NCI-H146 (cell line): ENCODE measurements at regions not wholly inside any gene's neighbourhood (a gene's known extent, or its start where the extent isn't known, plus 50 kb on each side); places are given as distances from the start of the nearest gene placed in this dataset.

ENCODE experiments used
- DNase-seq: peaks from one replicate; lab custom pipeline; 2025; lab: John Stamatoyannopoulos, UW

DNA sequence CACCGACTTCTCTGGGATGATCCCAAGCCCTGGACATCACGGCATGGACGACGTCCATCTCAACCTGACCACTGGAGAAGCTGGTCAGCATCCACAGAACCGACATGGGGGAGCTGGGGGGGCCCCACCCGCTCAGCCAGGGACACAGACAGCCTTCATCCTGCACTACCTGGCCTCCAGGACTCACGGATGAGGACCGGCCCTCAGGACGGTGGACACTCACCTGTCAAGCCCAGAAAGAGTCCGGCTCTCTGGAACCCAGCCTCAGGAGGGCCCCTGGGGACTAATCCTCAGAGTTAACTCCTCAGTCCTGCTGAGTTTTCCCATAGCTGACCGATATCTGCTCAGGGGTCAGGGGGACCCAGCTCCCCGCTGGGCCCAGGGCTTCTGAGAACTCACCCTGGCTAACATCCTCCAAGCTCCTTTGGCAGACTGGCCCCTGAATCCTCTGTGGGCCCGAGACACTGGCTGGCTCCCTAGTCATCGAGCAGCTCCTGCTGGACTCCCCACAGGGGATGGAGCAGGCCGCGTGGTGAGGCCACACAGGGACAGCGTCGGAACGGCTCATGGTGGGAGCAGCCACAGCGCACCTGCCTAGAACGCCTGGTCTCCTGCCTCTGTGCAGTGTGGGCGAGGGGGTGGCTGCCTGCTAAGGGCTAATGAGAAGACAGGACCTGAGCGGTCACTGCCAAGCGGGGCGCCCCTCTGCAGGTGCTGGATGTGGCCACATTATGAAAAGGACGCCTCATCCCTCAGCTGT, 649.2 kb downstream of the BRD1 start:
- DNase-seq: no peak

DNA sequence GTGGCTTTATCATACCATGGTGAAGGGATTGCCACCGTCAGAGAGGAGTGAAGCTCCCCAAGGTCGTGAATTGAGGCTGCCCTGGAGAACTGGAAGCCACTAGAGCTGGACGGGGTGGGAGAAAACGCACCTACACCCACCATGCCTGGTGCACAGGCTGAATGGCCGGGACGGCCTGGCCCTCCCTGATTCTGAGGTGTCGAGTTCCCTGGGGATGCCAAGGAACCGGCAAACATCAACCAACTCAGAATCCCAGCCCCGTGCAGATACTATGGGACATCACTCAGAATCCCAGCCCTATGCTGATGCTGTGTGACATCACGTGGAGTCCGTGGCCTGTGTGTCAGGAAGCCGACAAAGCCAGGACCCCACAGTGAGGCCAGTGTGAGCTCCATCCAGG, 650.0 kb downstream of the BRD1 start:
- DNase-seq: no peak

DNA sequence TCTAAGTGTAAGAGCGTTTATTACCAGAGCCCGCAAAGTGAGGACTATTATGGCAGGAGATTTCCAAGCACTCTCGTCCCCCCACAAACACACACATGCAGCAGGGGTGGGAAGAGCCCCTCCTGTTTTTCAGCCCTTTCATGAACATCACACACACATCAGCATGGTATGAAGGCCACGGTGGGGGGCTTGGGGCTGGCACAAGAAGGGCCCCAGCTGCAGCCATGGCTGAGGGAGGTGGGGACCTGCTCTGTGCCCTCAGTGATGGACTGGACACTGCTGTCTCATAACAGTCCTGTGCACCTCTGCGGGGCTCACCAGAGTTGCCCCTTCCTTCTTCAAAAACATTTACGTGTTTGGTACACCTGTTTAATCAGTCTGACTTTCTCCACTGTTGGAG, 650.7 kb downstream of the BRD1 start:
- DNase-seq: no peak

DNA sequence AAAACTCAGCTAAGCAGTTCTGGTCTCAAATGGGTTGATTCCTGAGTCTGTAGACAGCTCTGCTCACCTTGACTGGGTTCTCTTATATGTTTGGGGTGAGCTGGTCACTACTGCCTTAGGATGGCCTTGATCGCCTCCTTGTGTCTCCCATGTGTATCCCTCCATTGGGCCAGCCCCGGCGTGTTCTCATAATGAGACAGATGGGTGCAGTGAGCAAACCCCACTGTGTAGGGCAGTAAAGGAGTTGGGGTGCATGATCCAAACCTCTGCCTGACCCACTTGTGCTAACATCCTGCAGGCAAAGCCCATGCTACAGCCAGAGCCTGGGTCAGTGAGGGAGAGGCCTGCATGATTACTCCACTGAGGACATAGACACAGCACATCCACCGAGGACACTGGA, 657.6 kb downstream of the BRD1 start:
- peak; percentile 7 for DNase-seq

DNA sequence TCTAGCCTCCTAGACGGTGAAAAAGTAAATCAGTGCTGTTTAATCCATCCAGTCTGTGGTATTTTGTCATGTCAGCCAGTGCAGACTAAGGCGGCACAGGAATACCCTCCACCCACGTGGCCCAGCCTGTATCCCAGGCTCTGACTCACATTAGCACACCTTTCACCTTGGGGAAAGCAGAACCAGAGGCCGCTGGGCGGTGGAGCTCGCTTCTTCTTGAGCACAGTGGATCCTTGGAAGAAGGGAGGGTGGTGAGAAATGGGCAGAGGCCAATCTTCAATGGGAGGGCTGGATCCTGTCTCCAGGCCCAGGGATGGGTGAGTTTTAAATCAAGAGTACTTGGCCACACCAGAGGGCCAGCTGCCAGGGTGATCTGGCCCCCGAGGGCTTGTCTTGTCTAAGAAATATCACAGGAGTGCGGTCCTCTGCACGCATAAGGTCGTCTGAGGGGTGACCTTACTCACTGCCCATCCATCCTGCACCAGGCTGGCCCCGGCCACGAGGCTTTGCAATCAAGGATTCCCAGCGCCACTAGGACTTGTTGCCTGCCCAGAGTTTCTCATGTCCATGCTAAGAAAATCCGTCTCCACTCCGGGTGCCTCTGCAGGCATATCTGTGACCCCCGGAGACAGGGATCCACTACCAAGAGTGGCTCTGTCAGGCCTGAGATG, 658.5 kb downstream of the BRD1 start:
- DNase-seq: no peak

DNA sequence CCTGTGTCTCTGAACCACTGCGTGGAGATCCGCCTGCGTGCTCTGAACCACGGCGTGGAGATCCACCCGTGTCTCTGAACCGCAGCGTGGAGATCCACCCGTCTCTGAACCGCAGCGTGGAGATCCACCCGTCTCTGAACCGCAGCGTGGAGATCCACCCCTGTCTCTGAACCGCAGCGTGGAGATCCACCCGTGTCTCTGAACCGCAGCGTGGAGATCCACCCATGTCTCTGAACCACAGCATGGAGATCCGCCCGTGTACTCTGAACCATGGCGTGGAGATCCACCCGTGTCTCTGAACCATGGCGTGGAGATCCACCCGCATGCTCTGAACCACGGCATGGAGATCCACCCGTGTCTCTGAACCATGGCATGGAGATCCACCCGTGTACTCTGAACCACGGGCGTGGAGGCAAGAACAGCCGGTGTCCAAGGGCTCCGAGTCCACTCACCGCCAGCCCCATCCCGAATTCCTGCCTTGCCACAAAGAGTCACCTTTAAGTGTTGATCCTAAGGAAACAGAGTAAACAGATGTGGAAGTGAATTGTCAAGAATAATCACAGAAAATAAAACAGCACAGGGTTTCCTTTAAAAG, 659.4 kb downstream of the BRD1 start:
- no peak for DNase-seq

DNA sequence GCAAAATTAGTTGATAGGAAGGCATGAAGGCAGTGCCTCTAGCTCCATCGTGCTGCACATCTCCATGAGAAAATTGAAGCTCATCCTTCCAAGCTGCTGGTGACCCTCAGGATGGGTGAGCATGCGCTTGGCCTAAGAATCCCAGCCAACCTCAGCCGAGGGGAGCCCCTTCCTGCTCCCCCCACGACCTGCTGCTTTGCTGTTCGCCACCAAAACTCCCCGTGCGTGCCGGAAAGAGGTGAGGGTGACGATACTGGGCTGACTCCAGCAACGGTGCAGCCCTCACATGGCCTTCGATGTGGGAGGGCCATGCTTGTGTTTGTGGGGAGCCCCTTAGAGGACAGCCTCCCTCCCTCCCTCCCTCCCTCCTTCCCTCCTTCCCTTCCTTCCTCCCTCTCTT, 660.9 kb downstream of the BRD1 start:
- no peak for DNase-seq

DNA sequence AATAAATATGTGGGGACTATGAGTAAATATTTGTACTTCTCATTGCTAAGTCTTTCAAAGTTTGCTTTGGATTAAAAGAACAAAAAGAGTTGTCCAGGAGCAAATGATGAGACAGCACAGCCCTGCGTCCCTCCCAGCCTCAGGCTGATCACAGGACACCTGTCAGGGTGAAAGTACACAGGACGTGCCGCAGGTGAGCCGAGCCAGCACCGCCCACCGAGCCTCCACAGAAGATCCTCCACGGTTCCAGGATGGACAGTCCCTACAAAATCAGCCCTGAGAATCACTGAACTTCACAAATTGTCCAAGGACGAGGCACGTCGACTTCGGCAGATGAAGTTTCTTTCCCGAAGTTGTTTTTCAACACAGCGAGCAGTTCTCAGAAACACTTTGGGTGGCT, 661.5 kb downstream of the BRD1 start:
- DNase-seq: no peak

DNA sequence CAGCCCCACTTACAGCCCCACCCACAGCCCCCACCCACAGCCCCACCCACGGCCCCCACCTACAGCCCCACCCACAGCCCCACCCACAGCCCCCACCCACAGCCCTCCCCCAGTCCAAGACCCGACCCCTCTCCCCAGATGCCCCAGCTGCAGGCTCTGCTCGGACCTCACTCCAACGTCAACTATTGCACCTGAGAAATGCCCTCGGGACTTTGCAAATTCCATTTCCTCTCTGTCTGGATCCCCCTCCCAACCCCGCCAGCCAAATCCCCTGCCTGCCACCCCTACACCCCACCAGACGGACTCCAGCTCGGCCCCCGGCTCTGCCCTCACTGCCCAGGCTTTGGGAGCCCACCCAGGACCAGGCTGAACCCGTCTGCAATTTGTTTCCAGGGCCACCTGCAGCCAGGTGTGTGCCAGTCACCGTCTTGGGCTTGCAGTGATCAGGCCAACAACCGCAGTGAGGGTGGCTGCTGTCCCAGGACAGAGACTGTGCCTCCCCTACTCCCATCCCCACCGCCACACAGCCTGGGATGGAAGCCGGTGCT, 662.8 kb downstream of the BRD1 start:
- no peak for DNase-seq

DNA sequence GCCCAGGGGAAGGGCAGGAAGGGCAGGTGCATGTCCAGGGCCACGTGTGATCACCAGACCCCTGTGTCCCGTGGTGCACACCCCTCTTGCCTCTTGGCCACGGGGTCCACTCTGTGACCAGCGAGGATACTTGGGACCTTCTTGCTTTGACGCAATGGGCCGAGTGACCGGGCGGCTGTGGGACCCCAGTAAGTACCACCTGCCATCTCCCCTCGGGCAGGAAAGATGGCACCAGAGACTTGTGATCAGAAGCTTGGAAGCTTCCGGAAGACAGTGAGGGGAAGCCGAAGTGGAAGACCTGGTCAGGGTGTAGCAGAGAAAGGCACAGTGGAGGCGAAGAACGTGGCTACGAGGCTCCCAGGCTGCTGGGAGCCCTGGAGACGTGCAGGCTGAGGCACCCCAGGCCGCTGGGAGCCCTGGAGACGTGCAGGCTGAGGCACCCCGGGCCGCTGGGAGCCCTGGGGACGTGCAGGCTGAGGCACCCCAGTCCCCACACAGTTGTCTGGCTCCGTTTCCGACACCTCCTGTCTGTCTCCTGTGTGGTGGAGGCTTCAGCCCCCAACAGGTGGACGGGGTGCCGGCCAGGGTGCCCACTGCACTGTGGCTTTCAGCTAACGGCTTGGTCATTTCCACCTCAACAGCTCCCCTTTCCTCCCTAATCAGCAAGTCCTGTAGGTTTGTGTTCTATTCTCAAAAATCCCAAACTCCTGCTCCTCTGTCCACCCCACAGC, 663.5 kb downstream of the BRD1 start:
- no peak for DNase-seq

DNA sequence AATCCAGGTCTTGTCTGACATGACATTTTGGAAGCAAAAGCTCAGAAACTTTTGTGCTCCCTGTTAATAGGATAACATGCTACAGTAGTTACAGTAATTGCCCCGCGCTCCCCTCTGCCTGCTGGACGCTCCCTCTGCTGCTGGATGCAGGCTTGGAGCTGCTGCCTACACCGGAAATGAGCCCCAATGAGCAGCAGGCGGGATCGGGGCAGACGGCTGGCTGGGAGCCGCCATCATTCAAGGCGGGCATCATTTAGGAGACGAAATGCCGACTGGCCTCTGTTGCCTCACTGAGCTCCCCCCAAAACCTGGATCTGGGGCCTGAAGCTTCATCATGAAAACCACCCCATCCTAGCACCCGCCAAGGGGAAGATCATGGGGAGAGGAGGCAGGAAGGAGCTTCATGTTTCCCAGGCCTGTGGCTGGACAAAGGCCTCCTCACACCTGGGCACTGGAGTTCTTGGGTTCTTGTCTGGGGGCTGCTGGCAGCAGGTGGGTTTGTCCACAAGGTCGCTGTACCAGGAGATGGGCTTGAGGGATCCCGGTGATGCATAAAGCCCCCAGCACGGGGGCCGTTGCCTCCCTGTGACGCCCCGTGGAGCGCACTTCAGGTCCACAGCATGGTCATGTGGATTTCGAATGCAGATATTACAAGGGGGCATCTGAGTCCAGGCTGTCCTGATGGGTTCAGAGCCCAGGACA, 664.3 kb downstream of the BRD1 start:
- no peak for DNase-seq

DNA sequence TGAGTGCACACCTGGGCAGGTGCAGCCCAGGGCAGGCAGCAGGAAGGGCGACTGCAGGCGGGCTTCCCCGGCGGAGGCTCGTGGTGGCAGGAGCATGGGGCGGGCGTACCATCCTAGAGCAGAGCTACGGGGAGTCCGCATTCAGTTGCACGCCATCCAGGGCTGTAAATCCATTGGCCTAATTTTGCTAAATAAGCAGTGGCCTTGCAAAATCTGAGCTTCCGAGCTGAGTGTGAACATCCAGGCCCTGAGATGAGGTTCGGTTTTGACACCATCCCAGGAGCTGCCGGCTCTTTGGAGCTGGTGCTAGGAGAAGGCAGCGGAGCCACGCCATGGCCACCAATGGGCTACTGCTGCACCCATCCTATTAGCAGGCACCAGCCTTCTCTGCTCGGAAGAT, 664.8 kb downstream of the BRD1 start:
- DNase-seq: no peak

DNA sequence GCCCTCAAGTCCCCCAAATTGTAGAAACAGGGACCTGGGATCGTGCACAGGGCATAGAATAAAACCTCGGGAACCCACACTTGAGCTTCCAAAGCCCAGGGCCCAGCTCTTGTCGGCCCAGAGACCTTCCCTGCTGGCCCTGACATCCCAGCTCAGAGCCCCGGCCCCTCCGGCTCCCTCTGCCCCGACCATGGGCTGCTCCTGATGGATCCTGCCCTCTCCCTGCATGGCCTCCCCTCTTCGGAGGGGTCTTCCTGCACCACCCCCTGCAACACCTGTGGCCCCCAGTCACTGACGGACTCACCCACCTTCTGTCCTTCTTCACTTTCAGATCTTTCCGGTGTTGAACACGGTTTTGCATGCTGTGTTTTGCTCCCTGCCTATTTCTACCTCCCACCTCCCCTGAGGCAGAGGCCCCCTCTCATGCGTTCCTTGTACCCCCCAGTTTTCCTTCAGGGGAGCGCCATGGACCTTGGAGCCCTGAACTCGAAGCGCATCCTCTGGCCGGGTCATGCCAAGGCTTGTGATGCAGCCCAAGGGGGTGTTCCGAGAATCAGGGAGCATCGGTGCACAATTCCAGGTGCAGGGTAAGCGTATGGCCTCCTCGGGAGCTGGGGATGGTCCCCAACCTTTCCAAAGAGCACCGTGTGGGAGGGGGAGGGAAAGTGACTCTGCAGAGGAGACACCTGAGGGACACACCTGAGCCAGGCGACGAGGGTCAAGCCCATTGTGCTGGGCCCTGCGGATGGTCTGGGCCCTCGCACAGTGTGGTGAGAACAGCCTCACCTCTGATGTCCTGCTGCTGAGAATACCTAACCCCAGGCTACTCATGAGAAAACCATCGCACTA, 666.4 kb downstream of the BRD1 start:
- DNase-seq: no peak

DNA sequence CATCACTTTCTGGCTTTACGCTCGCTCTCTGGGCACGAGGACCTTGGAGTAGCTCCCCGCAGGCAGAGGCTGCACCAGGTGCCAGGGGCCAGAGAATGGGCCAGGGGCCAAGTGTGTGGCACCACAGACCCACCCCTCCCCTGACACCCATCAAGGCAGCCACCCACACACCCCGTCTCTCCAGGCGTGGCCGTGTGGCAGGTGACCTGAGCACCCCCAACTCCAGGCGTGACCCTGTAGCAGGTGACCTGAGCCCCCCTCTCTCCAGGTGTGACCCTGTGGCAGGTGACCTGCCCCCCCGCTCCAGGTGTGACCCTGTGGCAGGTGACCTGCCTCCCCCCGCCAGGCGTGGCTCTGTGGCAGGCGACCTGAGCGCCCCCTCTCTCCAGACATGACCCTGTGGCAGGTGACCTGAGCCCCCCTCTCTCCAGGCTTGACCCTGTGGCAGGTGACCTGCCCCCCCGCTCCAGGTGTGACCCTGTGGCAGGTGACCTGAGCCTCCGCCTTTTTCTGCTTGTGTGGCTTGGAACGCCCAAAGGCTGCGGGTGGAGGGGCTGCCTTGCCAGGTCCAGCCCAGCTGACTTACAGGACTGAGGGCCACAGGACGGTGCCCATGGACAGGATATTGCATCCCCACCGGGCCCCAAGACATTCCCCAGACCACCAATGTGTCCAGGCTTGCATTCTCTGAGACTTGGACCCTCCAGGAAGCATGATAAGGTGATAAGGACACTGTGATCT, 667.2 kb downstream of the BRD1 start:
- no peak for DNase-seq

DNA sequence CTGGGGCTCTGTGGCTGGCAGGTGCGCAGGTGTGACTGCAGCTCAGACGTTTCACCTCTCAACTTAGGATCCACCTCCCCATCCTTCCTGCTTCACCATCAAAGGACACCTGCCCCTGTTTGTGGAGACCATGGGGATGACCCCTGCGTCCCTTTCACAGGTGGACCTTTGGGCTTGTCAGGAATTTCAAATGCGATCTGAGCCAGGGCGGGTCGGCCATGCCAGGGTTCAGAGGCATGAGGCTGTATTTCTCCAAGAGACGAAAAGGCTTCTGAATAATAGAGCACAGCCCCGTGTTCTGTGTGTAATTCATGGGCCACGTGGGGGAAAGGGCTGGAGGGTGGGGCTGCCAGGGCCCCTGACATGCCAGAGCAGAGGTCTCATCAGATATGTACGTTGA, 668.0 kb downstream of the BRD1 start:
- peak; percentile 46 for DNase-seq

DNA sequence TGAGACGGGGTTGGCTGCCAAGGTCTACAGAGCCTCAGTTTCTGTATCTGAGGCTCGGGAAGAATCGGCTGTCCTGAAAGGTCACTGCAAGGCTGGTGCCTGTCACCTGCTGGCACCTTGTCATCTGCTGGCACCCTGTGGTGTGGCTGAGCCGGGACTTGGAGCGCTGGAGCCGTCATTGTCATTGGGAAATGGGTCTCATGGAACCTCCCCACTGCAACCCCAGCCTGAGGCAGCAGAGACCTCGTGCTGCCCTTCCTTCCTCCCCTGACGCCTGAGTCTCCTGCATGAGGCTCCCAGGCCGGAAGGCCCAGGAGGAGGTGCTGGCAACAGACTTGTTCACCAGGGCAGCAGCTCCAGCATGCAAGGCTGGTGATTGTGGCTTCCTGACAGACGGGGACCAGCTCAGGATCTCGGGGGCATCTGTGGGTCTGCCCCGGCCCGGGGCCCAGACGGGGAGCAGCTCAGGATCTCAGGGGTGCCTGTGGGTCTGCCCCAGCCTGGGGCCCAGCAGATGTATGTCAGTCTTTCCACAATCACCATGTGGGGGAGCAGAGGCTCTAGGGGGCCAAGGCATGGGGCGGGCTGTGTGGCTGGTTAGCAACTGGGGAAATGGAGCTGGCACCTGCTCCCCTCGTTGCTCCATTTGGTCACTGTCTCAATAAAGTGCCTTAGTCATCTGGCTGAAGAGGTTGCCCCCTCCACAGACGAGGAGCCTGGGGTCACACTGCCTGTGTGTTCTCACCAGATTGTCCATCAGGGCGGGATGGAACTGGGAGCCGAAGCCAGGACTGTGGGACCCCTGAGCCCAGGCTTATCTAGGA, 668.7 kb downstream of the BRD1 start:
- peak; percentile 14 for DNase-seq

DNA sequence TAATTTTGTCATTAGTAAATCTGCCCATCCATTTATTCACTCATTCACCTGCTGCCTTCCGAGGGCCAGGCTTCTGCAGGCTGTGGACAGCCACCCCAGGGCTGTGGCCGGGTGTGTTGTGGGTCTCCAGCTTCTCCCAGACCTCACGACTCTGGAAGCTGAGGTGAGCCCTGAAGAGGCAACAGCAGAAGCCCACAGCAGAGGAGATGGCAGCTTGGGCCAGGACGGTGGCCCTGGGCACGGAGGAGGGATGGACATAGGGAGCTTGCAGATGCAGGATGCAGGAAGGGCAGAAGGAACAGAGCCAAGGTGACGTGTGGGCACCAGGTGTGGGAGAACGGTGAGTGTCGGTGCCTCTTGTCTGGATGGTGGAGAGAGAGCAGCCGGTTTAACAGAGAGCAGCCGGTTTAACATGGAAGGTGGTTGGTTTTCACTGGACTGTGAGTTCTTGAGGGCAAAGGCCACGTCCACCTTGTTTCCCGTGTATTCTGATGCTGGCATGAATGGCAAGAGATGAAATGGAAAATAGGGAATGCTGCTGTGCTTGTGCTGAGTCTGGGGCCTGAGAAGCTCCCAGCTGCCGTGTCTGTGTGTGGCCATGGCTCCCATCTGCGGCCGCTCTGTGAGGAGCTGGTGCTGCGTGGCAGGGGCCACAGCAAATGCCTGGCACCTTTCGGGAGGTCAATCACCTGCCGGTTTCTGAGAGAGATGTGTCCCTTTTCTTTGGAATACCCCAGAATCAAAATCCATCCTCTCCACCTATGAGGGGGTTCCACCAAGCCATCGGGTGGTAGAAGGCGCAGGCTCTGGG, 669.9 kb downstream of the BRD1 start:
- no peak for DNase-seq

DNA sequence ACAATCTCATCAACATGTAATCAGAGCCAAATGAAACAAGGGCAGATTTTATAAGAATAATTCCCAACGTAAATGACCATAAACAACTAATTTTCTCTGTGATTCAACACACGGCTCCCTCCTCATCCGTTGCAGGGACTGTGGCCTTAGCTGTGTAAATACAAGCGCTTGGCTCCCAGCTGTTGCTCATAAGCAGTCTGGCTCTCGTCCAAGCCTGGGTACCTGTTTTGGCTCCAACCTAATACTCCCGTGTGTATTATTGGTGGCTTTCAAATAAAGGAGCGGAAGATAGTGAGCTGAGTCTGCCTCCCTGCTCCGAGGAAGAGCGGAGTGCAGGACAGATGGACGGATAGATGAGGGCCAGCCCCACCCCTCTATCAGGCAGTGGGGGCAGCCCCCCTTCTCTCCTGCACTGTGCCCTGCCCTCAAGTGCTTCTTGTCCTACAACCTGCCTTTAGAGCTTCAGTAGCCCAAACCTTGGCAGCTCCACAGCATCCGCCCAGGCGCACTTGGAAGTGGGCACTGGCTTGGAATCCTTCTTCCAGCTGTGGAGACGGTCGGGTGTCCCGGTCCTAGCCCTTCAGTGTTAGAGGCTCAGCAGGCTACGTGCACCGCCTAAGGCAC, 670.9 kb downstream of the BRD1 start:
- peak; percentile 94 for DNase-seq
